Retina (tissue), 1 donor: ENCODE measurements at regions not wholly inside any gene's neighbourhood (a gene's known extent, or its start where the extent isn't known, plus 50 kb on each side); places are given as distances from the start of the nearest gene placed in this dataset.
"Not testable (repeated sequence)": the region's sequence is repeated elsewhere in the genome, so short reads cannot be mapped to it uniquely, and the experiment has no call there.

ENCODE experiments used
- DNase-seq: peaks from one replicate; pipeline ENCODE4 v3.0.0-alpha.2; 2016

DNA sequence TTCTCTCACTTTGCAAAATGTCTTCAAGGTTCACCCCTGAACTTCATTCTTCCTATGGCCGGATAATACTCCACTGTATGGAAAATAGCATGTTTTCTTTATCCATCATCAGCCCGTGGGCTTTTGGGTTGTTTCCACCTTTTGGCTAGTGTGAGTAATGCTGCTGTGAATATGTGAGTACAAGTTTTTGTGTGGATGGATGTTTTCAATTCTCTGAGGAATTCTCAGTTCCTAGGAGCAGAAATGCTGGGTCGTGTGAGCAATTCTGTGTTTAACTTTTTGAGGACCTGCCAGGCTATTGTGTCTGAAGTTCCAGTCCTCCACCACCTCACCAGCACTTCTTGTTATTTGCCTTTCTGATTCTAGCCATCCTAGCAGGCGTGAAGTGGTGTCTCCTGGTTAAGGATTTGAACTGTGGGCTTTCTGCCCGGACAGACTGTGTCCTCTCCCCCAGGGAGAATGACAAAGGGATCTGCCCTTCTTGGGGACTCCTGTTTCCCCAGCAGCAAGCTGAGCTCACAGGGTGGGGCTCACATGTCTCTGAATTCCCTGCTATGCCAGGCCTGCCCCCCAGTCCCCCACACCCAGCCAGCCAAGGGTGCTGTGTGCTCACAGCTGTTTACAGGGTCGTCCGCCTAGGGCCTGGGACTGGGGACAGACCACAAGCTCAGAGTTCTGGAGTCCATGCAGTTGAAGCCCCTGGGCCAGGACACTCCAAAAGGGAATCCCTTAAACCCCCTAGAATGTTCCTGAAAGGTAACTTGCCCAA, 92.2 kb upstream of the CIBAR2 start:
- no peak for DNase-seq

DNA sequence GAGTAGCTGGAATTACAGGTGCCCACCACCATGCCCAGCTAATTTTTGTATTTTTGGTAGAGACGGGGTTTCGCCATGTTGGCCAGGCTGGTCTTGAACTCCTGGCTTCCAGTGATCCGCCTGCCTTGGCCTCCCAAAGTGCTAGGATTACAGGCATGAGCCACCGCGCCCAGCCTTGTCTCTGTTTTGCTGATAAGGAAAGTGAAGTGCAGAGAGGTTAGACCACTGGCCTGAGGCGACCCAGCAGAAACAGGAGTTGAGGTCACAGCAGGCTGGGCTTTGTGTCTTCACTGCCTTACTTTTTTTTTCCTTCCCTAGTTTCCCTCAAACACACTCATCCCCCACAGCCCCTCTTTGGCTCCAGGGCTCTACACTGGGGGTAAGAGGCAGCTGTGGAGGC, 93.0 kb upstream of the CIBAR2 start:
- DNase-seq = not testable (repeated sequence)

DNA sequence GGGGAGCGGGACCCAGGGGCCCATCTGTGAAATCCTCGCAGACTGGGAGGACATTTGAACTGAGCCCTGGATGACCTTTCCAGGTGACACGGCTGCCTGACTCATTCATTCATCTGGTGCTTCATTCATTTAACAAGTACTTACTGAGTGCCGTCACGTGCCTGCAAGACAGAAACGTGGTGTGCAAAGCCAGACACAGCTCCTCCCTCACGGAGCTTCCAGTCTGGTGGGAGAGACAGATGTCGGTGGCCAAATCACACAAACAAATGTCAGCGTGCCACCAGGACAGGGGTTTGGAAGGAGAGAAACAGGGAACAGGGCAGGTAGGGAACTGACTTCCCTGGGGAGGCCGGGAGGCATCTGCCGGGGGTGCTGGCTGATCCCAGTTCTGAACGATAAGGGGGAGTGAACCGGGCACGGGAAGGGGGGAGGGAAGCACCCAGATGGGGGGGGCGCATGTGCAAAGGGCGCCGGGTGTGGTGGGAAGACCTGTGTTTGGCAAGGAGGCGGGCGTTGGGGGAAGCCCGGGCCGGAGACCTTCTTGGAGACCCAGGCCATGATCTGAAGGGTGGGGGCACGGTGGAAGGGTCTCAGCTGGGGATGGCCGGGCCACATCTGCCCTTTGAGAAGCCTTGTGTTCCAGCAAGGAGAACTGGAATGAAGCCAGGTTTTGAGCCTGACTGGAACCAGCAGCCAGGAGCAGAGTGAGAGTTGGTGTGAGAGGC, 93.6 kb upstream of the CIBAR2 start:
- DNase-seq = peak; percentile 67

DNA sequence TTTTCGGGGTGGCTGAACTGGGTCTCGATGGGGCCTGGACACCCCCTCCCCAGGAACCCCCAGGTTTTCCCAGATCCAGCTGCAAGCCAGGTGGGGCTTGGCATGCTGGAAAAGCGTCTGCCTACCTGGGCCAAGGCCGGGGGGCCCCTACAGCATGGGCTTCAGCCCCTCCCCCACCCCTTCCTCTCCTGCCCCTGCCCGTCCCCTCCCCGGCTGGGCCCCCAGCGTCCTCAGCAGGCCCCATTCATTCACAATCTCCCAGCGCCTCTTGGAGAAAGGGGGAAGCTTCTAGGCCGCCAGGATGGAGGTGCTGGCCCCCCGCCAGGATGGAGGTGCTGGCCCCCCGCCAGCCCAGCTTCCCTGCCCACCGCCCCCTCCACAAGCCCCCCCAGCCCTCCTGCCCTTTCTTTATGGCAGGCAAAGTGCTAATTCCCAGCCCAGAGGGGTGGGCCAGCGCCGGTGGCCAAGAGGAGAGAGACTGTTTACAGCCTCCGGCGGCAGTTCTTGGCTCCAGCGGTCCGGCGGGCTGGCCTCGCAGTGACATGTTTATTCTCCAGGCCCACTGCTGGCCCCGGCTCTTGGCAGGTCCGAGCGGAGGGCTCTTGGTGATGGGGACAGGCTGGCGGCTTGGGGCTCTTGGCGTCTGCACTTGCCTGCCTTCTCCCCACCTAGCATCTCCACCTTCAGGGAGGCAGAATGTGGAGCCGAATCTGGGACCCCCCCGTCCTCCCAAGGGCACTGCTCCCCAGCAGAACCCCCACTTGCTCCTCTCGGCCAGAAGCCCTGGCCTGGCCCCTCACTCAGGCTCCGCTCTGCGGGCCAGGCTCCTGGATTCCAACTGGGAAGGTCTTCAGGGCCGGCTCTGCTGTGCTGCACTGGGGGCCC, 94.4 kb upstream of the CIBAR2 start:
- DNase-seq = no peak

DNA sequence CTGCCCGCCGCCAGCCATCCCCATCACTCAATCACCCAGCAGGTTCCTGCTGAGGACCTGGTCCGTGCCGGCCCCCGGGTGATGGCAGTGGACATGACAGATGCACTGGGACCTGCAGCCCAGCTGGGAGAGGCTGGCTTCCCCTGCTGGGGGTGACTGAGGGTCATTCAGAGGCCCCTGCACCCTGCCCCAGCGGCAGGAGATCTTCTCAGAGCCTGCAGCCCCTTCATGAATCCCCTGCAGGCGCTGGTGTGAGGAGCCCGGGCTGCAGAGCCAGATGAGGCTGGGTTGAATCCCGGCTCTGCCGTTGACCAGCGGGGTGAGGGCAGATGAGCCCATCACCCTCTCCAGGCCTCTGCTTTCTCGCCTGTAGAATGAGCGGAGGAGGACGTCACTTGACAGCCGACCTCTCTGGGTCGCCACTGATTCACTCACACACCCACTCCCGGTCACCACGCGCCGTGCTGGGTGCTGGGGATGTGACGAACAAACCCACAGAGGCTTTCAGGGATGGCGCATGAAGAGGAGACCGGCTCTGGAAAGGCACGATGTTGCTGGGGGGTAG, 95.2 kb upstream of the CIBAR2 start:
- peak; percentile 74 for DNase-seq

DNA sequence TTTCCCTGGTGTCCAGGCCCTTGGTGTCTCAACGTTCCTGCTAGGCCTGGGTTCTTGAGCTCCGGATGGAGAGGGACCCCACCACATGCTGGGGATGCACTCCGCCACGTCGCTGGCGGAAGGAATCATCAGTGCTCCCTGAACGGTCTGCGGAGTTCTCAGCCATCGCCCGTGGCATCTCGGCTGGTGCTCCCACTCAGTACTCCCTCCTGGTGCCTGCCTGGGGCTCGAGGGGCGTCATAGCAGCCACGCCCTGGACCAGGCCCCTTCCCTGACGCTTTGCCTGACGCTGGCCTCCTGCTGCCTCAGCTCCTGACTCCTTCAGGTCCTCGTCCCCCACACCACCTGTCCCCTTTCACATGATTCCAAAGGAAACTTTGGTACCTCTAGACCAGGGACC, 95.9 kb upstream of the CIBAR2 start:
- DNase-seq = no peak

DNA sequence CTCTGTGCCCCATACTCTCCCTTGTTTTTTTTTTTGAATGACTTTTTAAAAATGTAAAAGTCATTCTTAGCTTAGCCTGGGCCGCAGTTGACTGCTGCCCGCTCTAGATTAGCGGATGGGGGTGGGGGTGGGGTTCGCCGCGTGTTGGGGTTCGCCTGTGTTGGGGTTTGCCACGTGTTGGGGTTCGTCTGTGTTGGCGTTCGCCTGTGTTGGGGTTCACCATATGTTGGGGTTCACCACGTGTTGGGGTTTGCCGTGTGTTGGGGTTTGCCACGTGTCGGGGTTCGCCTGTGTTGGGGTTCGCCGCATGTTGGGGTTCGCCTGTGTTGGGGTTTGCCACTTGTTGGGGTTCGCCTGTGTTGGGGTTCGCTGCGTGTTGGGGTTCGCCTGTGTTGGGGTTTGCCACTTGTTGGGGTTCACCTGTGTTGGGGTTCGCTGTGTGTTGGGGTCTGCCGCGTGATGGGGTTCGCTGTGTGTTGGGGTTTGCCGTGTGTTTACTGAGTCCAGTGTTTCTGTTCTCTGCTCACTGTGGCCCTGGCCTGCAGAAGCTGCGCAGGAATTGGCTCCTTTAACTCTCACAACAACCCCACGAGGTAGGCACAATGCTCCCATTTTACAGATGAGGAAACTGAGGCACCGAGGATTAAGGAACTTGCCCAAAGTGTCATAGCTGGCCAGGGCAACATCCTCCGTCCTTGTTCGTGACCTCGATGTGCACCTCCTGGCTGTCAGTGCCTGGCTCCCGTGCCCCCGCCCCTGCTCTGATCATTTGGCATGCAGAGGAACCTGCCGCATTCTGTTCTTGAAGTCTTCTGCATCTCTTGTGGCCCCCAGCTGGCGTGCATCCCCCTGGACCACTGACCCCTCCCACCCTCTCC, 96.6 kb upstream of the CIBAR2 start:
- no peak for DNase-seq

DNA sequence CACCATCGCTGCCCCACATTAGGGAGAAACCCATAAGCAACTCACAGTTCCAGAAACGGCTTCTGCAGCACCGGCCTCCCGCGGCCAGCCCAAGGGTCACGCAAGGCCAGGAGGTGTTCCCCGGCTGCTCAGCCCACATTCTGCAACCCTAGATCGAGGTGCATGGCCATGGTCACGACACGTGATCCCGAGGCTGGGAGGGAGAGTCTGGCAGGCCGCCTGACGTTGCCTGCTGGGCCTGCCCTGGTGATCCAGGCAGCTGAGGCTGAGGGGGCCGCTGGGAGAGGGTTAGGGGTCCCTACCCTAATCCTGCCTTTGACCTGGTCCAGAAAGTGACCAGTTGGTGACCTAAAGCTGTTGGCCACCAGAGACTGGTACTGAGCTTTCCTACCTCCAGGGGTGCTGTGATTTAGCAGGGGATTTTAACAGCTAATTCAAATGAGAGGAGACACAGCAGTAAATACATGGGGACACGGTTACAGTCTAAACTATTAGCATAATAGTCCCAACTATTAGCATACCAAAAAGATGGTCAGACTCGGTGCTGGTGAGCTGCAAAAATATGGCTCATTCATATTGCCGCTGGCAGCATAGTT, 97.4 kb upstream of the CIBAR2 start:
- DNase-seq = no peak

DNA sequence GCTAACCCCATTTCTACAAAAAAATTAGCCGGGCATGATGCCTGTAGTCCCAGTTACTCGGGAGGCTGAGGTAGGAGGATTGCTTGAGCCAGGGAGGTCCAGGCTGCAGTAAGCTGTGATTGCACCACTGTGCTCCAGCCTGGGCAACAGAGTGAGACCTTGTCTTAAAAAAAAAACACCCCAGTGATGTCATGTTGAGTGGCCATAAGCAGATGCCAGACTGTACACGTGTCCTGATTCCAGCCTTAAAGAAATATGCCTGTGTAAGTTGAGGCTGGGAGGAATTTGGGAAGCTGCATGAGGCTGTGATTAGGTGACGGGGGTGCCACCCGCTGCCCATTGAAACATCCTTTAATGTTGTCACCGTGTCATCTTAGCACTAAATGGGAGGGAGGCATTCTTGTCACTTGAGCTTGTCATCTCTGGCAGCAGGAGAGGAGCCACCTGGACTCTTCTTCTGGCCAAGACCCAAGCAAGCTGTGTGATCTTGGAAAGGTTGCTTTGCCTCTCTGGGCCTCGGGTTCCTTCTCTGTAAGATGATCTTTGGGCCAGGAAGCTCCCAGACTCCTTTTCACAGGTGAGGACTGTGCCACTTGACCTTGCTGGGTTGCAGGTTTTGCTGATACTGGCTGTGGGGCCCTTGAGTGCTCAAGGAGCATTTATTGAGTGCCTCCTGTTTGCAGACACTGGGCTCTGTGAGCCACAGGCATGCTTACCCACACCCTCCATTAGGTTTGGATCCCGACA, 98.3 kb upstream of the CIBAR2 start:
- no peak for DNase-seq

DNA sequence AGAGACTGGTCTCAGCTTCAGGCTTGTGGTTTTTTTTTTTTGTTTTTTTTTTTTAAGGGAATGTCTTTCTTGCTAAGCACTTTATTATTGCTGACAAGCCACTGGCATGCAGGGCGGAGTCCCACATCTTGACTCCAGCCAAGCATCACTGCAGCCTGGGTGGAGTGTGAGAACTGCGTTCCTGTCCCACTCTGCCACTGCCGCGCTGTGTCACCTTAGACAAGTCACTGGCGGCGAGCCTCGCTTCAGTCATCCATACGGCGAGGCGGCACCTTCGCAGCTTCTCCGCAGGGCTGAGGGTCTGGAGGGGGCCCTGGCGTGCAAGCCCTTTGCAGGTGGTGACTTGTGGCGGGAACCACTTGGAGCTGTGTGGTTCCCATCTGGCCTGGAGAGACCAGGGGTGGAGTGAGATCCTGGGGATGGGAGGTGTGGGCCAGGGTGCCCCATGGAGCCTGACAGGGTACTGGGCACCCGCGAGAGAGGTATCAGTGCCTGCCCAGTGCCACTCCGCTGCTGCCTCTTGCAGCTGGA, 99.1 kb upstream of the CIBAR2 start:
- no peak for DNase-seq

DNA sequence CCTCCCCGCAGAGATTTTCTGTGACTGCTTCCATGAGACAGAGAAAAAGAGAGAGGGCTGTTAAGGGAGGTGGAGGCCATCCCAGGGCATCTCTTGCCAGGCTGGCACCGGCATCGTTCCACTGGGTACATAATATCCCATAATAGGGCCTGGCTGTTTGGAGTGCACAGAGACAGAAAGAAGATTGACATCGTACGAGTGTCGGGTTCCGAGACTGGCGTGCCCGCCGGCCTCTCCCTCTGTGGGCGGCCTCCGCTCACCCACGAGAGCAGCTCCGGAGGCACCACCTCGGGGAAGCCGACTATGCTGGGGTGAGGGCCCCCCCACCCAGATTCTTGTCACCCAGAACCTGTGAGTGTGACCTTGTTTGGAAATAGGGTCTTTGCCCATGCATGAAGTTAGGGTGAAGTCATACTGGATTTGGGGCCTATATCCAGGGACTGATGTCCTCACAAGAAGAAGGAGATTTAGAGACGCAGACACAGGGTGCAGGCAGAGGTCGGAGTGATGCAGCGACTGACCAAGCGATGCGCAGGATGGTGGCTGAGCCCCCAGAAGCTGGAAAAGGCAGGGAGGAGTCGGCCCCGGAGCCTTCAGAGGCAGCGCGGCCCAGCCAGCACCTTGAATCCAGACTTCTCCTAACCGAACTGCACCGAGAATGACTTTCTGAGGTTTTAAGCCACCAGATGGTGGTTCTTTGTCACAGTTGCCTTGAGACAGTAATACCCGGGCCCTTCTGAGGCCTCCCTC, 101.8 kb upstream of the CIBAR2 start:
- DNase-seq = no peak

DNA sequence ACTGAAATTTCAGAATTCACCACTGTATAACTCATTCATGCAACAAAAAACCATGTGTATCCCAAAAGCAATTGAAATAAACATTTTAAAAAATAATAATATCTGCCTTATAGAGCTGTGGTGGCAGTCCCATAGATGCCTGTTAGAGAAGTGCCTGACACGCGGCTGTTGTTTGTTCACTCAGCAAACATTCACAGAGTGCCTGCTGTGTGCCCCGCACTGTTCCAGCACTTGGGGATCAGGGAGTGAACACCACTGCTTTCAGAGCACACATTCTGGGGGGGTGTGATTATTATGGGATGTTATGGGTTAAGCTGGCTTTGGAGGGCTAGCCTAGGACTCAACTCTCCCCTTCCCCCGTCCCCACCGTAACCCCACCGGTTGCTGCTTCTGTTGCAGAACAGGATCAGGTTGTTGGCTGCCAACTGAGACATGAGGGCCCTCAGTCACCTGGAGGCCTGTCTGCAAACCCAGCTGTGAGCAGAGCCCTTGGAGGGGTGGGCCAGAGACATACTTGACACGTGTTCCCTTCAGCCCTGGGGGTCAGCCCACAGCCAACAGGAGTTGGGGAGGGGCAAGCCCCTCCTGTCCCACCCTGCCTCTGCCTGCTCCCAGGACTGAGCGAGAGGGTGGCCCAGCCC, 103.3 kb upstream of the CIBAR2 start:
- DNase-seq = no peak

DNA sequence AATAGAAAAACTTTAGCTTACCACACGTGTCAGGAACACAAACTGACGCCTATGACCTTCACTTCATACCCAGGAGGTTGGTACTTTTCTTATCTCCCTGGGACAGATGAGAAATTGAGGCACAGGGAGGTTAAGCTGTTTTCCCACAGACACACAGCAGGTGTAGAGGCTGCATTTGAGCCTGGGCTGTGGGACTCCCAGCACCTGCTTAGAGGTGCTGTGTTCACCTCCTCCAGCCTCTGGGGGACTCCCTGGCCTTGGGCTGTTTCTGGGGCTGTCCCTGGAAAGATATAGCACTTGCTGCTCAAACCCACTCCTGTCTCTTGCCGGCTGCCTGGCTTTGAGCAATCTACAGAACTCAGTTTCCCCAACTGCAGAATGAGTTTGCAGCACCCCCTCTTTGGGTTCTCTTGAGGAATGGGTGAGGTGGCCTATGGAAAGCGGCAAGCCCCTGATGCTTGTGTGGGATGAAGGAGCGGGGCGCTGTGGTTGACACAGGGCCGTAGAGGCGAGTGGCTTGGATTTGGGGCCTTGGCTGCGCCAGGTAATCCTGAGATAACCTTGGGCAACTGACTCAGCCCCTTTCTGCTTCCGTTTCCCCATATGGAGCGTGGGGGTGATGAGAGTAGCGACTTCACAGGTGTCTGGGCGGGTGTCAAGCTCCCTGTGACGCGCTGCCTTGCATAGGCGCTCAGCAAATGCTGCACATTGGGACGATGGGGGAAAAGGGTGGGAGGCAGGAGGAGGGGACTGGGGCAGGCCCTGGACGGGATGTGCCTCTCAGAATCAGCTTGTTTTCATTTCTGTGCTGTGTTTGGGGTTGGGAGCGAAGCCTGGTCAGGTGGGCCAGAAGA, 104.5 kb upstream of the CIBAR2 start:
- DNase-seq = no peak

DNA sequence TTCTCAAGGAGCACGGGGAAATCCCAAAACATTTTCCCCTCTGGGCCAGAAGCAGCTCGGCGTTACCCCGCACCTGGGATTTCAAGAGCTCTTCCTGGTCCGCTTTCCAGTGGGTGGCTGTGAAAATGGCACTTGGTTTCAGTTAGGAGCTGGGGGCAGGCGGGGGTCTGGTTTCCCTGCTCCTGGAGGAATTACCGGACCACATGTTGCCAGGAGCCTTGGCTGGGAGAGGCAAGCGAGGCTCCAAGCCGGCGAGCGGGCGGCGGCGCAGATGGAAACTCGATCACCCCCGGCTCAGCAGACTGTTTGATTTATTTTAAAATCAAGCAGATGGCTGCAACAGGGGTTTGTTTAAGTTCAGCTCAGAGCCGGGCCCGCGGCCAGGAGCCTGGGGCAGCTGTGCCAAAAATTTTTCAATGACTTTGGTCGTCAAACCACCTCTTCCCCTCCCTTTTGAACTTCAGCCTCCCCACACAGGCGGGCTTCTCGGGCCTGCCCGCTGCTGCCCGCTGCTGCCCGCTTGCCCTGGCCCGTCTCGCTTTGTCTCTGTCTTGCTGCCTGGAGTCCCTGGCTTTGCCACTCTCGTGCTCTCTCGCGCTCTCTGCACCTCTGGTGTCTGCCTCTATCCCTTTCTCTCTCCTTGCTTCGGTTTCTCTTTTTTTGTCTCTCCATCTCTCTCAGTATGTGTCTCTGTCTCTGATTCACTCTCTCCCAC, 108.0 kb upstream of the CIBAR2 start:
- DNase-seq = peak; percentile 81

DNA sequence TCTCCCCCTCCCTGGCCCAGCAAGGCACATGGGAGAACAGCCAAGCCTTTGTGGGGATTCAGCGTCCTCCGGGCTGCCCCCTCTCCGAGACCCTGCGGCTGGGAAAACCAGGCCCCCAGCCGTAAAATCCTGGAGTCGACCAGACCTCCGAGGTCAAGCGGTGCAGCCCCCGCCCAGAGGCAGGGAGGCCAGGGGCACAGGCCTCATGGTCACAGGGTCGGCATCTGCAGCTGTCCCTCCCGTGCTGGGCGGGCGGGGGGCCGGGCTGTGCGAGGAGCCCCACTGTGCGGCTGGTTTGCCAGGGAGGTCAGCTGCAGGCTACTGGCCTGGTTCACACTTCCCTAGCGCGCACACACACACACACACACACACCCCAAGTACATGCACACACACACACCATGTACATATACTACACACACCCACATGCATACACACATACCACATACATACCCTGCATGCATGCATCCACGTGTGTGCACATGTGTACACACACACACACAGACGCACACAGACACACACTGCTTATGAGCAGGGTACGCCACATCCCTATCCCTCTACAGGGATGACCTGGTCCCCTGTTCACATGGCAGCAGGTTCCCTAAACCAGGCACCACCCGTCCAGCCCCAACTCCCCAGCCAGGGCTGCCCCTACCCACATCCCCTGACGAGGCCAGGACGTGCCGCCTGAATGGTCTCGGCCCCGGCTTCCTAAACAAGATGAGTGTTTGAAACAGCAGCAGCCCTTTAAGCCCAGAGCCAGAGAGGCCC, 108.9 kb upstream of the CIBAR2 start:
- DNase-seq = peak; percentile 88

DNA sequence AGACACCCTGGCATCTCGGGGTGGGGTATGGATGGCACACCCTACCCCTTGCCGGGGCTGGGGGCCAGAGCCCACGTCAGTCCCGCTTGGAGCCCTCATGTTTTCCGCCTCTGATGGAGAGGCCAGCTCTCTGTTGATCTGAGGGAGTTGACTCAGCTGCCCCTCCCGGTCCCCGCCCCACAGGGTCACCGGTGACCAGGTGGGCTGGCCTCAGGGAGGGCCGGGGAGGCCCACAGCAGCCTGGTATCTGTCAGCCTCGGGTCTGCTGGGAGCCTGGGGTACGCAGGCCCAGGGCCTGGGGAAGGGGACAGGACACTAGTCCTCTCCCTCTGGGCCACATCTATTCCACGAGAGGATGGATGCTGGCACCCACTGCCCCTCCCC, 109.5 kb upstream of the CIBAR2 start:
- no peak for DNase-seq
